ENCODE measurements at regions not wholly inside any gene's neighbourhood (a gene's known extent, or its start where the extent isn't known, plus 50 kb on each side); places are given as distances from the start of the nearest gene placed in this dataset.
A peak's percentile ranks its signal among the peaks of the same experiment; 100 is the strongest.

DNA sequence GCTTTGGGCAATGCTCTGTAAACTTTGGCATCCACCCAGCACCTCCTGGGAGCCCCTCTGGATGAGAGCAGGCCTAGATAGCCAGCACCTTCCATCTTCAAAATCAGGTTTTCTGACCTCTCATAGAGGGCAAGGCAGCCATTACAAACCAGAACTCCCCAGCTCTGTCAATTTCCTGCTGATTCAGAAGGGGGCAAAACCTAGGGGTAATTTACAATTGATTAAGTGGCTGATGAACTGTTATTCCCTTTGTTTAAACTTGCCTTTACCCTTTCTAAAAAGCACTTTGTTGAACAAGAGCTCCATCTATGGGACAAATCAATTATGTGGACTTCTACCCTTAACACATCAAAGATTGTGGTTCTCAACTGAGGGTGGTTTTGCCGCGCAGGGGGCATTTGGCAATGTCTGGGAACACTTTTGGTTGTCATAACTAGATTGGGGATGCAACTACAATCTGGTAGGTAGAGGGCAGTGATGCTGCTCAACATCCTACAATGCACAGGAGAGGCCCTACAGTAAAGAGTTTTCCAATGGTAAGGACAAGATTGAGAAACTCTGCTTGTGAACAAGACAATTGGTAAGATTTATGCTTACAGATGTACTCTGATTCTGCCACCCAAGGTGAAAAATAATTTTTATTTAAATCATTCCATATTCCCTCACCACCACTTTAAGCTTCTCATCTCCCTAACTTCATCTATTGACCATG lies 184.1 kb downstream of the MARCHF11 start:
- intact Hi-C loops (cut with DNase I) = no loop called here
- ATAC-seq = no peak

DNA sequence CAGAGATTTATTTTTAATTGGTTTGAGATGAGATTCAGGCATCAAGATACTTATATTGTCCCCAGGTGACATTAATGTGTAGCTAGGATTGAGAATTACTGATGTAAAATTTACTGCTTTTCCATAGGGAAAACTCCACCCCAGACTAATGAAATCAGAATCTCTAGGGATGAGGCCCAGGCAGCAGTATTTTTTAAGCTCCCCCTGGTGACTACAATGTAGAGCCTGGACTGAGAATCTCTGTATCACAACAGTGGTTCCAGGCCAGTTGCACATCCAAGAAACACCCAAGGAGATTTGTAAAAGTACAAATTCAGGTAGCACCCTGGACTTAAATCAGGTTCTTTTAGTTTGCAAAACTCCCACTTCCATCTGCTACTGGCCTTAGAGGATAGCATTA lies 185.7 kb downstream of the MARCHF11 start:
- intact Hi-C loops (cut with DNase I) = no loop called here
- H3K27ac ChIP-seq = no peak overlapping the region
- H3K4me3 ChIP-seq = no peak overlapping the region
- H3K9me3 ChIP-seq = peaks cover 17% of the 10 kb centered on the region
- TF ChIP-seq CTCF (IDR thresholded peaks at IDR 0.05) = no peak
- H3K27me3 ChIP-seq = no peaks in the 10 kb centered on the region
- ATAC-seq (no peak), DNase-seq (no peak)
- H3K4me1 ChIP-seq = no peaks in the 10 kb centered on the region
- no peaks in the 10 kb centered on the region for H3K36me3 ChIP-seq

More for the DNA sequence above, 184.1 kb downstream of the MARCHF11 start:
- Histone ChIP-seq H3K9me3 (peaks cover 16% of the 10 kb centered on the region), H3K27ac (no peak overlapping the region), H3K4me1 (no peaks in the 10 kb centered on the region), H3K36me3 (no peaks in the 10 kb centered on the region), H3K27me3 (no peaks in the 10 kb centered on the region), H3K4me3 (no peak overlapping the region)
- DNase-seq = no peak
- peak; percentile 46 for TF ChIP-seq CTCF (IDR thresholded peaks at IDR 0.05)

DNA sequence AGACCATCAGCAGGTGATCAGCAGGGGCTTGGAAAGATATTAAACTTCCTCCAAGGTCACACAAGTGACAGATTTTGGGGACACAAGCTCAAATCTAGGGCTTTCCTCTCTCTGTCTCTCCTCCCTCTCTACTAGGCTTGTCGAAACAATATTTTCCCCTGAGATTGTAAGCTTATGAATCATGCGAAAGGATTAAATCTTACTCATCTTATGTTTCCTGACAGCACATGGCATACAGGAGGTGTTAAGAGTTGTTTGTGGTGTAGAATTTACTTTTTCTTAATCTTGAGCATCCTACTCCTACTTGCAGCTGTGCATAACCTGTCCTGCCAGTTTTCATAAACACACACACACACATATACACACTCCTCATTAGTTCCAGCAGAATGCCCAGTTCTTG lies 186.3 kb downstream of the MARCHF11 start:
- Histone ChIP-seq H3K27ac (no peak overlapping the region), H3K4me3 (no peak overlapping the region), H3K36me3 (no peaks in the 10 kb centered on the region), H3K27me3 (no peaks in the 10 kb centered on the region), H3K9me3 (peaks cover 17% of the 10 kb centered on the region), H3K4me1 (no peaks in the 10 kb centered on the region)
- intact Hi-C loops (cut with DNase I) = no loop called here
- ATAC-seq (no peak), DNase-seq (no peak)
- no peak for TF ChIP-seq CTCF (IDR thresholded peaks at IDR 0.05)

DNA sequence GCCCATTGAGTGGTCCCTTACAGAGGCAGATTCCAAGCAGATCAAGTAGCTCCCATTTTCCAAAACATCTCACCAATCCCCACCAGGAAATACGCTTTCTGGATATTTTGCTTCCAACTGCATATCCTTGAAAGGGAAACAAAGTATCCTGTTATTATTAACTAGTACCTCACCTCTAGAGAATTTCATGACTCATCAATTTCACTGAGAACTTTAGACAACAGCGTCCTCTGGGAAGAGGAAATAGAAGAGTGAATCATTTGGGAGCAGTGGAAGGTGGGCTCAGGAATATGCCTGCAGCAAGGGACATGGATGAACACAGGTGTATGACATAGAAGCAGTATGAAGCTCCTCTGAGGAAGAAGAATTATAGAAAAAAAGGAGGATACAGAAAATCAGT lies 186.7 kb downstream of the MARCHF11 start:
- H3K9me3 ChIP-seq = peaks cover 17% of the 10 kb centered on the region
- no peak overlapping the region for H3K4me3 ChIP-seq
- ATAC-seq = no peak
- intact Hi-C loops (cut with DNase I) = no loop called here
- no peak for DNase-seq
- H3K27me3 ChIP-seq = no peaks in the 10 kb centered on the region
- no peak overlapping the region for H3K27ac ChIP-seq
- no peaks in the 10 kb centered on the region for H3K36me3 ChIP-seq
- no peaks in the 10 kb centered on the region for H3K4me1 ChIP-seq
- TF ChIP-seq CTCF (IDR thresholded peaks at IDR 0.05) = no peak

DNA sequence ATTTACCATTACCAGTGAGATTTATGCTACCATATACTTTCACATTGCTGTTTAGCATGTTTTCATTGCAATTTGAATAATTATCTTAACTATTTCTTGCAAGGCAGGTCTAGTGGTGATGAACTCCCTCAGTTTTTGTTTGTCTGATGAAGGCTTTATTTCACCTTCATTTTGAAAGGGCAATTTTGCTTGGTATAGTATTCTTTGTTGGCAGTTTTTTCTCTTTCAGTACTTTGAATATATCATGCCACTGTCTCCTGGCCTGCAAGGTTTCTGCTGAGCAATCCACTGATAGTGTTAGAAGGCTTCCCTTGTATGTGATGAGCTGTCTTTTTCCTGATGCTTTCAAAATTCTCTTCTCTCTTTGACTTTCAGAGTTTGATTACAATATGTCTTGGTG lies 188.0 kb downstream of the MARCHF11 start:
- H3K36me3 ChIP-seq = no peaks in the 10 kb centered on the region
- H3K4me3 ChIP-seq = no peak overlapping the region
- no peaks in the 10 kb centered on the region for H3K4me1 ChIP-seq
- peaks cover 17% of the 10 kb centered on the region for H3K9me3 ChIP-seq
- ATAC-seq (no peak), DNase-seq (no peak)
- no peak overlapping the region for H3K27ac ChIP-seq
- intact Hi-C loops (cut with DNase I) = no loop called here
- no peak for TF ChIP-seq CTCF (IDR thresholded peaks at IDR 0.05)
- no peaks in the 10 kb centered on the region for H3K27me3 ChIP-seq

Data from upper lobe of right lung (tissue), 1 donor.